ENCODE measurements at regions not wholly inside any gene's neighbourhood (a gene's known extent, or its start where the extent isn't known, plus 50 kb on each side); places are given as distances from the start of the nearest gene placed in this dataset.

DNA sequence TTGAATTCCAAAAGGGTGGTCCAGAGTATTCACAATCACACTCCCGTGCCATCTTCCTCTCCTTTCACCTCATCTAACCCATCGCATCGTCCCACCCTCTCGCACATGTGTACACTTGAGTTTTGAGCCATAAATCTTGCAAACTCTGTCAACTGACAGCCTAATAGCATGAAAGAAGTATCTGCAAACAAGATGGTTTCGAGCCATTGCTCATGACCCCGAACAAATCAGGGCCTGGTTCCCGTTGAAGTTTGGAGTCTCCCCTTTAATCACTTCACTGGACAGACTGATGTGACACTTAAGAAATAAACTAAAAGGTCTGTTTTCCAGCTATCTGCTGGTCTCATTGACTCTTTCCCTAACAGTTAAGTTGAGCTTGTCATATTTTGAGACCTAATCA lies 223.6 kb upstream of the SOX5 start:
- Histone ChIP-seq H3K27me3 (ENCODE audit: control insufficient read depth in 2 of 2, insufficient read depth in 2 of 2, low read length in 2 of 2) (peaks cover 0 to 2% of the 10 kb centered on the region in 2 experiments), H3K27ac (ENCODE audit: insufficient read depth, low read depth, low read length) (no peak overlapping the region), H3K79me2 (ENCODE audit: control insufficient read depth, insufficient read depth, low read length) (no peaks in the 10 kb centered on the region), H2AFZ (ENCODE audit: low read depth, low read length) (no peak overlapping the region), H3K9ac (replicated peaks; ENCODE audit: extremely low read depth, insufficient read depth, low read length) (no peak overlapping the region), H3K4me2 (ENCODE audit: insufficient read depth, low read length) (no peak overlapping the region), H3K36me3 (ENCODE audit: control insufficient read depth in 2 of 2, extremely low read depth in 1 of 2, insufficient read depth in 2 of 2, low read length in 2 of 2) (no peaks in the 10 kb centered on the region), H3K4me1 (ENCODE audit: control insufficient read depth, extremely low read depth, insufficient read depth, low read length) (no peaks in the 10 kb centered on the region), H4K20me1 (replicated peaks; ENCODE audit: control insufficient read depth, extremely low read depth, insufficient read depth, low read length) (no peaks in the 10 kb centered on the region), H3K9me1 (replicated peaks; ENCODE audit: control insufficient read depth, extremely low read depth, insufficient read depth, low read length) (no peaks in the 10 kb centered on the region), H3K4me3 (replicated peaks in 1 of 3; ENCODE audit: insufficient read depth in 1 of 3, low read depth in 1 of 3, low read length in 3 of 3) (no peak overlapping the region), H3K9me3 (replicated peaks; ENCODE audit: control insufficient read depth, insufficient read depth, low read length) (no peaks in the 10 kb centered on the region)
- CTCF ChIA-PET: no interaction called here
- intact Hi-C loops (cut with micrococcal nuclease): no loop called here
- FAIRE-seq (no peak), DNase-seq (ENCODE audit: low read depth, low spot score) (no peak)
- dilution Hi-C loops (cut with MboI; ENCODE audit: extremely low pct_ligation_motif_present, low sequenced_read_pairs): no loop called here
- BruUV-seq (replicated peaks): no TSS peak
- POLR2A ChIA-PET: no interaction called here
- TF ChIP-seq EZH2 (IDR thresholded peaks at IDR 0.05; ENCODE audit: borderline replicate concordance, low read depth, low read length, severe bottlenecking) (no peak), JUN (IDR thresholded peaks at IDR 0.05; ENCODE audit: borderline replicate concordance, insufficient read depth, insufficient read length, low read depth) (no peak)

- no peak for FAIRE-seq
- Histone ChIP-seq H3K27me3 (ENCODE audit: control insufficient read depth in 2 of 2, insufficient read depth in 2 of 2, low read length in 2 of 2) (peaks cover 0 to 2% of the 10 kb centered on the region in 2 experiments), H3K4me2 (ENCODE audit: insufficient read depth, low read length) (no peak overlapping the region), H3K27ac (ENCODE audit: insufficient read depth, low read depth, low read length) (no peak overlapping the region), H2AFZ (ENCODE audit: low read depth, low read length) (no peak overlapping the region), H4K20me1 (replicated peaks; ENCODE audit: control insufficient read depth, extremely low read depth, insufficient read depth, low read length) (no peaks in the 10 kb centered on the region), H3K36me3 (ENCODE audit: control insufficient read depth in 2 of 2, extremely low read depth in 1 of 2, insufficient read depth in 2 of 2, low read length in 2 of 2) (no peaks in the 10 kb centered on the region), H3K9ac (replicated peaks; ENCODE audit: extremely low read depth, insufficient read depth, low read length) (no peak overlapping the region), H3K9me3 (replicated peaks; ENCODE audit: control insufficient read depth, insufficient read depth, low read length) (no peaks in the 10 kb centered on the region), H3K4me3 (replicated peaks in 1 of 3; ENCODE audit: insufficient read depth in 1 of 3, low read depth in 1 of 3, low read length in 3 of 3) (no peak overlapping the region), H3K79me2 (ENCODE audit: control insufficient read depth, insufficient read depth, low read length) (no peaks in the 10 kb centered on the region), H3K4me1 (ENCODE audit: control insufficient read depth, extremely low read depth, insufficient read depth, low read length) (no peaks in the 10 kb centered on the region), H3K9me1 (replicated peaks; ENCODE audit: control insufficient read depth, extremely low read depth, insufficient read depth, low read length) (no peaks in the 10 kb centered on the region)
- TF ChIP-seq FOS (IDR thresholded peaks at IDR 0.05; ENCODE audit: borderline replicate concordance, insufficient read depth, low read length) (no peak), EZH2 (IDR thresholded peaks at IDR 0.05; ENCODE audit: borderline replicate concordance, low read depth, low read length, severe bottlenecking) (no peak), POLR2AphosphoS5 (IDR thresholded peaks at IDR 0.05; ENCODE audit: insufficient read depth, low read depth, low read length) (no peak), MAX (IDR thresholded peaks at IDR 0.05; ENCODE audit: insufficient read depth, insufficient read length) (no peak), MYC (IDR thresholded peaks at IDR 0.05; ENCODE audit: low read depth, low read length) (no peak), GATA2 (IDR thresholded peaks at IDR 0.05; ENCODE audit: insufficient read depth, insufficient read length, low read depth, low read length) (no peak), POLR2A (IDR thresholded peaks at IDR 0.05; ENCODE audit: low read depth, low read length) (no peak), JUN (IDR thresholded peaks at IDR 0.05; ENCODE audit: borderline replicate concordance, insufficient read depth, insufficient read length, low read depth) (no peak)
- TF ChIP-seq, protein P1, sequence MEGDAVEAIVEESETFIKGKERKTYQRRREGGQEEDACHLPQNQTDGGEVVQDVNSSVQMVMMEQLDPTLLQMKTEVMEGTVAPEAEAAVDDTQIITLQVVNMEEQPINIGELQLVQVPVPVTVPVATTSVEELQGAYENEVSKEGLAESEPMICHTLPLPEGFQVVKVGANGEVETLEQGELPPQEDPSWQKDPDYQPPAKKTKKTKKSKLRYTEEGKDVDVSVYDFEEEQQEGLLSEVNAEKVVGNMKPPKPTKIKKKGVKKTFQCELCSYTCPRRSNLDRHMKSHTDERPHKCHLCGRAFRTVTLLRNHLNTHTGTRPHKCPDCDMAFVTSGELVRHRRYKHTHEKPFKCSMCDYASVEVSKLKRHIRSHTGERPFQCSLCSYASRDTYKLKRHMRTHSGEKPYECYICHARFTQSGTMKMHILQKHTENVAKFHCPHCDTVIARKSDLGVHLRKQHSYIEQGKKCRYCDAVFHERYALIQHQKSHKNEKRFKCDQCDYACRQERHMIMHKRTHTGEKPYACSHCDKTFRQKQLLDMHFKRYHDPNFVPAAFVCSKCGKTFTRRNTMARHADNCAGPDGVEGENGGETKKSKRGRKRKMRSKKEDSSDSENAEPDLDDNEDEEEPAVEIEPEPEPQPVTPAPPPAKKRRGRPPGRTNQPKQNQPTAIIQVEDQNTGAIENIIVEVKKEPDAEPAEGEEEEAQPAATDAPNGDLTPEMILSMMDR (IDR thresholded peaks at IDR 0.05; ENCODE audit: extremely low read depth in 1 of 2, insufficient read depth in 1 of 2, low read depth in 1 of 2, low read length in 2 of 2): no peak
- intact Hi-C loops (cut with micrococcal nuclease) (no loop called here), dilution Hi-C loops (cut with MboI; ENCODE audit: extremely low pct_ligation_motif_present, low sequenced_read_pairs) (no loop called here)
- ChIA-PET CTCF (no interaction called here), POLR2A (no interaction called here)
- no peak for DNase-seq (ENCODE audit: low read depth, low spot score)
- no TSS peak for BruUV-seq (replicated peaks)
Observed at GRCh38 chr12:24172773-24173066, 223.2 kb upstream of the SOX5 start.
